RPMI7951 (cell line): ENCODE measurements at regions not wholly inside any gene's neighbourhood (a gene's known extent, or its start where the extent isn't known, plus 50 kb on each side); places are given as distances from the start of the nearest gene placed in this dataset.
A peak's percentile ranks its signal among the peaks of the same experiment; 100 is the strongest.

Experiments used
- DNase-seq: peaks from one replicate; pipeline ENCODE4 v3.0.0-alpha.2; 2012; ENCODE audit warnings: low read depth

- no peak for DNase-seq
Measured at GRCh38 chr1:55692726-55693125, 477.6 kb upstream of the USP24 start.

- DNase-seq: no peak
Measured at GRCh38 chr1:55690366-55690765, 475.2 kb upstream of the USP24 start.

GRCh38 chr1:55689800-55690199 is 474.6 kb upstream of the USP24 start:
- DNase-seq: no peak

- DNase-seq: peak; percentile 62
Measured at GRCh38 chr1:55685560-55685959, 470.4 kb upstream of the USP24 start.

GRCh38 chr1:55684131-55684650 is 469.0 kb upstream of the USP24 start:
- DNase-seq: no peak

GRCh38 chr1:55682198-55682597 is 467.0 kb upstream of the USP24 start:
- DNase-seq: no peak

- no peak for DNase-seq
Measured at GRCh38 chr1:55679971-55680370, 464.8 kb upstream of the USP24 start.

GRCh38 chr1:55673416-55673815 is 458.3 kb upstream of the USP24 start:
- no peak for DNase-seq

- peak; percentile 54 for DNase-seq
Measured at GRCh38 chr1:55670331-55671082, 455.3 kb upstream of the USP24 start.

- DNase-seq: no peak
Measured at GRCh38 chr1:55669293-55669692, 454.1 kb upstream of the USP24 start.

- DNase-seq: no peak
Measured at GRCh38 chr1:55662875-55663274, 447.7 kb upstream of the USP24 start.

- DNase-seq: no peak
Measured at GRCh38 chr1:55658917-55659316, 443.8 kb upstream of the USP24 start.

- no peak for DNase-seq
Measured at GRCh38 chr1:55654750-55655149, 439.6 kb upstream of the USP24 start.

- no peak for DNase-seq
Measured at GRCh38 chr1:55654171-55654570, 439.0 kb upstream of the USP24 start.

- no peak for DNase-seq
Measured at GRCh38 chr1:55650444-55650843, 435.3 kb upstream of the USP24 start.

GRCh38 chr1:55646181-55646580 is 431.0 kb upstream of the USP24 start:
- no peak for DNase-seq

- DNase-seq: no peak
Measured at GRCh38 chr1:55645270-55645669, 430.1 kb upstream of the USP24 start.

- DNase-seq: no peak
Measured at GRCh38 chr1:55641947-55642346, 426.8 kb upstream of the USP24 start.

- DNase-seq: peak; percentile 74
Measured at GRCh38 chr1:55640708-55641473, 425.7 kb upstream of the USP24 start.

- no peak for DNase-seq
Measured at GRCh38 chr1:55639526-55639925, 424.4 kb upstream of the USP24 start.

GRCh38 chr1:55639051-55639450 is 423.9 kb upstream of the USP24 start:
- DNase-seq: no peak

GRCh38 chr1:55636696-55637095 is 421.5 kb upstream of the USP24 start:
- no peak for DNase-seq

- no peak for DNase-seq
Measured at GRCh38 chr1:55635856-55636255, 420.7 kb upstream of the USP24 start.
